Prostate gland (tissue), 2 donors: ENCODE measurements at regions not wholly inside any gene's neighbourhood (a gene's known extent, or its start where the extent isn't known, plus 50 kb on each side); places are given as distances from the start of the nearest gene placed in this dataset.

Experiments used
- CTCF ChIP-seq, 4 experiments: fragments of 200-600 bp in 2 of 4; fragments of 450-650 bp in 2 of 4; sonication (generic) in 2 of 4; IDR thresholded peaks; 1 replicate in 3 of 4; 2 replicates in 1 of 4; pipeline ENCODE4 v1.5.1; 2016 to 2019; ENCODE audit warnings: antibody characterized with exemption in 4 of 4, mild to moderate bottlenecking in 2 of 4, moderate library complexity in 2 of 4
- POLR2AphosphoS5 ChIP-seq: sonication (generic); formaldehyde crosslinking; IDR thresholded peaks from one replicate; pipeline ENCODE4 v1.6.1; 2017; ENCODE audit warnings: antibody characterized with exemption

GRCh38 chr2:208948073-208948472 is 475.8 kb upstream of the MAP2 start:
- TF ChIP-seq CTCF (IDR thresholded peaks at IDR 0.05) (no peak), POLR2AphosphoS5 (no peak)
